HCT116 (cell line): ENCODE measurements at regions not wholly inside any gene's neighbourhood (a gene's known extent, or its start where the extent isn't known, plus 50 kb on each side); places are given as distances from the start of the nearest gene placed in this dataset.

Source experiments
- ATF3 ChIP-seq: IDR thresholded peaks from 2 replicates; pipeline ENCODE4 v1.6.1; 2012
- CEBPB ChIP-seq: IDR thresholded peaks from 2 replicates; pipeline ENCODE4 v1.6.1; 2012; ENCODE audit warnings: low read depth
- CTCF ChIP-seq, 3 experiments: fragments of 200-600 bp in 1 of 3; sonication (generic) in 1 of 3; IDR thresholded peaks in 2 of 3; conservative IDR thresholded peaks in 1 of 3; 2 replicates each; pipeline ENCODE4 v1.5.1; 2012 to 2017; ENCODE audit warnings: low read depth in 2 of 3, low read length in 2 of 3, antibody characterized with exemption in 1 of 3, borderline replicate concordance in 1 of 3, control low read depth in 1 of 3, mild to moderate bottlenecking in 1 of 3, mixed read lengths in 1 of 3, mixed run types in 1 of 3, moderate library complexity in 1 of 3; ENCODE audit not compliant: insufficient read depth in 1 of 3
- FOSL1 ChIP-seq: IDR thresholded peaks from 2 replicates; pipeline ENCODE4 v1.6.1; 2012; ENCODE audit warnings: low read depth
- MAX ChIP-seq: IDR thresholded peaks from 2 replicates; pipeline ENCODE4 v1.6.1; 2012
- POLR2A ChIP-seq: IDR thresholded peaks from 2 replicates; pipeline ENCODE4 v1.7.0; 2011; ENCODE audit warnings: borderline replicate concordance; ENCODE audit not compliant: insufficient read depth, insufficient read length; ENCODE audit errors: extremely low read depth
- POLR2AphosphoS5 ChIP-seq: IDR thresholded peaks from 2 replicates; pipeline ENCODE4 v1.6.1; 2011; ENCODE audit warnings: mild to moderate bottlenecking, low read depth, low read length, moderate library complexity
- SIN3A ChIP-seq: IDR thresholded peaks from 2 replicates; pipeline ENCODE4 v1.6.1; 2012; ENCODE audit warnings: low read depth
- TCF7L2 ChIP-seq: IDR thresholded peaks from 2 replicates; pipeline ENCODE4 v1.7.0; 2011; ENCODE audit warnings: borderline replicate concordance, inconsistent platforms; ENCODE audit not compliant: insufficient read depth, insufficient read length; ENCODE audit errors: extremely low read depth
- TF ChIP-seq, protein P1 (sequence below): IDR thresholded peaks from 2 replicates; pipeline ENCODE4 v1.6.1; 2012; ENCODE audit warnings: low read depth

GRCh38 chr5:93997562-93997961, 256.2 kb upstream of the POU5F2 start:
- no peak for TF ChIP-seq POLR2A
- no peak for TF ChIP-seq CTCF (IDR thresholded peaks at IDR 0.05 in 2 of 3, conservative IDR thresholded peaks at IDR 0.05 in 1 of 3; ENCODE audit: borderline replicate concordance in 1 of 3, insufficient read depth in 1 of 3, low read depth in 2 of 3, low read length in 2 of 3)
- TF ChIP-seq, protein P1, sequence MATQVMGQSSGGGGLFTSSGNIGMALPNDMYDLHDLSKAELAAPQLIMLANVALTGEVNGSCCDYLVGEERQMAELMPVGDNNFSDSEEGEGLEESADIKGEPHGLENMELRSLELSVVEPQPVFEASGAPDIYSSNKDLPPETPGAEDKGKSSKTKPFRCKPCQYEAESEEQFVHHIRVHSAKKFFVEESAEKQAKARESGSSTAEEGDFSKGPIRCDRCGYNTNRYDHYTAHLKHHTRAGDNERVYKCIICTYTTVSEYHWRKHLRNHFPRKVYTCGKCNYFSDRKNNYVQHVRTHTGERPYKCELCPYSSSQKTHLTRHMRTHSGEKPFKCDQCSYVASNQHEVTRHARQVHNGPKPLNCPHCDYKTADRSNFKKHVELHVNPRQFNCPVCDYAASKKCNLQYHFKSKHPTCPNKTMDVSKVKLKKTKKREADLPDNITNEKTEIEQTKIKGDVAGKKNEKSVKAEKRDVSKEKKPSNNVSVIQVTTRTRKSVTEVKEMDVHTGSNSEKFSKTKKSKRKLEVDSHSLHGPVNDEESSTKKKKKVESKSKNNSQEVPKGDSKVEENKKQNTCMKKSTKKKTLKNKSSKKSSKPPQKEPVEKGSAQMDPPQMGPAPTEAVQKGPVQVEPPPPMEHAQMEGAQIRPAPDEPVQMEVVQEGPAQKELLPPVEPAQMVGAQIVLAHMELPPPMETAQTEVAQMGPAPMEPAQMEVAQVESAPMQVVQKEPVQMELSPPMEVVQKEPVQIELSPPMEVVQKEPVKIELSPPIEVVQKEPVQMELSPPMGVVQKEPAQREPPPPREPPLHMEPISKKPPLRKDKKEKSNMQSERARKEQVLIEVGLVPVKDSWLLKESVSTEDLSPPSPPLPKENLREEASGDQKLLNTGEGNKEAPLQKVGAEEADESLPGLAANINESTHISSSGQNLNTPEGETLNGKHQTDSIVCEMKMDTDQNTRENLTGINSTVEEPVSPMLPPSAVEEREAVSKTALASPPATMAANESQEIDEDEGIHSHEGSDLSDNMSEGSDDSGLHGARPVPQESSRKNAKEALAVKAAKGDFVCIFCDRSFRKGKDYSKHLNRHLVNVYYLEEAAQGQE, result no peak
- no peak for TF ChIP-seq MAX
- TF ChIP-seq CEBPB, result no peak
- no peak for TF ChIP-seq TCF7L2
- no peak for TF ChIP-seq POLR2AphosphoS5
- TF ChIP-seq FOSL1, result no peak
- TF ChIP-seq ATF3, result no peak
- no peak for TF ChIP-seq SIN3A
